ENCODE measurements at regions not wholly inside any gene's neighbourhood (a gene's known extent, or its start where the extent isn't known, plus 50 kb on each side); places are given as distances from the start of the nearest gene placed in this dataset.

DNA sequence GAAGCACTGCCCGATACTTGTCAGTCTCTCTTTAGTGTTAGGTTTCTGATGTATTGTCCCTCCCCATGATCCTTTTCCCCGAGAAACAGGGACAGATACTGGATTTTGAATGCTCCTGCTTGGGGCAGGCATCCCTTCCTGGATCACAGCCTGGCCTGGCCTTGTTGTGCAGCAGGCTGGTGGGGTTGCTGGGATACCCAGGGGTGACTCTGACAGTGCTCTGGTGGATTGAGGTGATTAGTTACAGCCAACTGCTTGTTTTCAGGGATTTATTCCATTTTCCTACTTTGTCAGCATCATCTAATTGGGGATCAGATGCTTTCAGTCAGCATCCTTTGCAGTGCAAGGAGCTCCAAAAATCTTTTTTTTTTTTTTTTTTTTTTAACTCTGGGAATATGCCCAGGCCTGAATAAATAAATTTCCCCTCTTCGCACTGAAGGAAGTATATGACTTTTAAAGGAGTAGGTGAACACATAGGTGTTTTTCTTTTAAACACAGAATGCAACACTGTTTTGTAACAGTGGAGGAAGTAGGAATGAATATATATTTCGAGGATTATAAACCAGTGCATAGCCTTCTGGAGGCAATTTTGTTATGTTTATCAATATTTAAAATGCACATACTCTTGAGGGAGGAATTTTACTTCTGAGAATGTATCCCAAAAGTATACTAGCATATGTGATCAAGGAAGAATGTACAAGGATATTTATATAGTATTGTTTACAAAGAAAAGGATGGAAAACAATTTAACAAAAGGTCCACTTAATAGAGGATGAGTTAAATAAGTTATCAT lies 127.3 kb upstream of the ELL2 start:
- no peak overlapping the region for H3K4me3 ChIP-seq
- H3K27ac ChIP-seq, result no peak overlapping the region

- Histone ChIP-seq H3K27ac (no peak overlapping the region), H3K4me3 (no peak overlapping the region)
These were observed 126.3 kb upstream of the ELL2 start for GRCh38 chr5:96087939-96088338.

GRCh38 chr5:96084874-96085506 lies 123.3 kb upstream of the ELL2 start:
- peak overlapping the region in 1 of 21 experiments; percentile 11 for H3K27ac ChIP-seq

GRCh38 chr5:96083361-96083881 lies 121.8 kb upstream of the ELL2 start:
- Histone ChIP-seq H3K27ac (no peak overlapping the region), H3K4me3 (no peak overlapping the region)

More at GRCh38 chr5:96084874-96085506, 123.3 kb upstream of the ELL2 start:
- H3K4me3 ChIP-seq, result no peak overlapping the region

- H3K4me3 ChIP-seq, result no peak overlapping the region
- peak overlapping the region in 1 of 21 experiments; percentile 16 for H3K27ac ChIP-seq
These were observed 119.7 kb upstream of the ELL2 start for GRCh38 chr5:96081276-96081858.

- Histone ChIP-seq H3K27ac (peak overlapping the region in 1 of 21 experiments; percentile 16), H3K4me3 (no peak overlapping the region)
These were observed 118.9 kb upstream of the ELL2 start for GRCh38 chr5:96080557-96080956.

DNA sequence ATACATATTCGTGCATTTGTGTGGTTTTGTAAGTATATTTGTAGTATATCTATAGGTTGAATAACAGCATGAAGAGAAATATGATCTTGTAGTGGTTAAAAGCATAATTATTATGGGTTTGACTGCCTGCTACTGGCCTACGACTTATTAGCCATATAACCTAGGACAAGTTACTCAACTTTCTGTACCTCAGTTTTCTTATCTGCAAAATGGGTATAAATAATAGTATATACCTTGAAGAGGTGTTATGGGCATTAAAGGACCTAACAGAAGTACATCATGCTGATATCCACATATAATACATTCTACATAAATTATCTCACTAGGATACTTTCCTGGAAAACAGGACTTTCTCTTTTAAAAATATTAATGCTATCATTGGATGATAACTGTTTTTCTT lies 118.3 kb upstream of the ELL2 start:
- H3K27ac ChIP-seq, result no peak overlapping the region
- H3K4me3 ChIP-seq, result no peak overlapping the region

GRCh38 chr5:96079075-96079474 lies 117.4 kb upstream of the ELL2 start:
- Histone ChIP-seq H3K27ac (peak overlapping the region in 3 of 21 experiments; percentile 11 to 24 (median 15)), H3K4me3 (no peak overlapping the region)

DNA sequence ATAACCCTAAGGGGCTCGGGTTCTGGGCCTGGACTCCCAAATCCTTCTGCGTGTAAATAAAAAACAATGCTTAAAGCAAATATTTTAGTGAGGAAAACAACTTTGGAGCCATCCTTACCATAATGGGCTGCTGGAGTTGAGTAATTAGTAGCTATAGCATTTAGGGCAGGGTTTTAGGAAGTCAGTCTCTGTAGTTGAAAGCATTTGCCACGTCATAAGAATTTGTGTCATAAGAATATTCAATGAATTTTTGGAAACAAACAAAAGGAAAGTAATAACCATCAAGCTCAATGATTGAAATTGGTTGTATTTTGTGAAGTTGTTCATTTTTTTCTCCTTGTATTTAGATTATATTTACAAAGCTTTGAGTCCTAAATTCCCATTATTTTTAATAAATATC lies 114.8 kb upstream of the ELL2 start:
- Histone ChIP-seq H3K4me3 (no peak overlapping the region), H3K27ac (no peak overlapping the region)

GRCh38 chr5:96075579-96076289 lies 114.1 kb upstream of the ELL2 start:
- H3K27ac ChIP-seq, result no peak overlapping the region

GRCh38 chr5:96074870-96075269 lies 113.2 kb upstream of the ELL2 start:
- no peak overlapping the region for H3K4me3 ChIP-seq
- no peak overlapping the region for H3K27ac ChIP-seq

More at GRCh38 chr5:96075579-96076289, 114.1 kb upstream of the ELL2 start:
- H3K4me3 ChIP-seq, result no peak overlapping the region

GRCh38 chr5:96074460-96074859 lies 112.8 kb upstream of the ELL2 start:
- Histone ChIP-seq H3K27ac (no peak overlapping the region), H3K4me3 (no peak overlapping the region)

DNA sequence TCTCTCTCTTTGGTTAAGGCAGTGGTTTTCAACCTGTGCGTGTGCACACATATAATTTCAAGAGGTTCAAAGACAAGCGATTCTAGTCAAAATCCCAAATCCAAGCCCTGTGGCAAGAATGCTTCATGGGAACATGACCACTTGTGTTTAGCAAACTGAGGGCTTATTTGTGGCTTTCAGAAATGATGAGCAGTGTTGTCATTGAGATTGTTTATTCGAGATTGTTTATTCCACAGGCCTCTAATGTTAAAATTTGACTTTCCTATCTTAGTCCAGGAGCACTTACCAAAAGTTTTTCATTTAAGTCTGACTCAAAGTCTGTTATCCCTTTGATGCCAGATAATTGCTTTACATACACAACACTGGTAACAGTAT lies 111.1 kb upstream of the ELL2 start:
- H3K27ac ChIP-seq, result peak overlapping the region in 1 of 21 experiments; percentile 42

GRCh38 chr5:96072138-96072790 lies 110.6 kb upstream of the ELL2 start:
- Histone ChIP-seq H3K4me3 (no peak overlapping the region), H3K27ac (peak overlapping the region in 1 of 21 experiments; percentile 42)

More for the DNA sequence above, 111.1 kb upstream of the ELL2 start:
- no peak overlapping the region for H3K4me3 ChIP-seq

GRCh38 chr5:96070622-96071225 lies 109.1 kb upstream of the ELL2 start:
- Histone ChIP-seq H3K27ac (peak overlapping the region in 1 of 21 experiments; percentile 9), H3K4me3 (no peak overlapping the region)

GRCh38 chr5:96067894-96068614 lies 106.4 kb upstream of the ELL2 start:
- Histone ChIP-seq H3K4me3 (no peak overlapping the region), H3K27ac (peak overlapping the region in 10 of 21 experiments; percentile 9 to 68 (median 40))

GRCh38 chr5:96067251-96067650 lies 105.6 kb upstream of the ELL2 start:
- Histone ChIP-seq H3K27ac (peak overlapping the region in 8 of 21 experiments; percentile 11 to 68 (median 48)), H3K4me3 (no peak overlapping the region)

DNA sequence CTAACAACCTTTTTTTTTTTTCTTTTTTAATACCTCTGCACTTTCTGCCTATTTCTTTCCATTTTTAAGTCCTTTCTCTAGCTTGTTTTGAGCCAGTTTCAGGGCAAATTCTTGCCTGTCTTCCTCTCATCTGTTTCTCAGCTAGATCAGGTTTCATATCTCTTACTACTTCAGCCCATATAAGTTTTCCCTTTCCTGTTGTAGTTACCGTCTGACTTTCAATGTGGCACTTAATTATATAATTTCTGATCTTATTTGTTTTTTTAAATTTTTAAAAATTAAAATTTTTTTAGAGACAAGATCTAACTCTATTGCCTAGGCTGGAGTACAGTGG lies 104.7 kb upstream of the ELL2 start:
- Histone ChIP-seq H3K27ac (peak overlapping the region in 4 of 21 experiments; percentile 9 to 47 (median 34)), H3K4me3 (no peak overlapping the region)
